ENCODE measurements at regions not wholly inside any gene's neighbourhood (a gene's known extent, or its start where the extent isn't known, plus 50 kb on each side); places are given as distances from the start of the nearest gene placed in this dataset.

DNA sequence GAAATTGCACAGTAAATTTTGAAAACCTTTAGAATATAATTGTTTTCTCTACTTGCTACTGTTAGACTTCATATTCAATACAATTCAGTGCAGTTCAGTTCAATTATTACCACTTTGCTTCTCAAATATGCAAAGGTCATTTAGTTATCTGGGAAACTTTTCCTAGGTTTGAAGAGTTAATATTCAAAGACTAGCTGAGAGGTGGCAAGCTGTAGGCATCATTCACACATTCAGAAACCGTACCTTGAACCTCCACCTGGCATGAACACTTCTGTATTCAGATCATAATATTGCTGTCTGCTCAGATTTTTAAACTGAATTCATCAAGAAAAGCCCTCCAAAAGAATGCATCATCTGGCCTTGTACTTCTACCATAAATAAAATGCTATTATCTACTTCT, 162.1 kb upstream of the PCSK5 start:
- no peak overlapping the region for H3K4me3 ChIP-seq (ENCODE audit: low read length)

GRCh38 chr9:75734802-75735201, 155.7 kb upstream of the PCSK5 start:
- no peak overlapping the region for H3K27ac ChIP-seq (ENCODE audit: low read length)
- H3K4me1 ChIP-seq (ENCODE audit: control insufficient read depth, low read depth, low read length), result no peaks in the 10 kb centered on the region
- H3K9me3 ChIP-seq (ENCODE audit: control insufficient read depth, low read depth, low read length), result no peaks in the 10 kb centered on the region
- no peaks in the 10 kb centered on the region for H3K36me3 ChIP-seq (ENCODE audit: control insufficient read depth, low read depth, low read length)
- H3K27me3 ChIP-seq (ENCODE audit: control insufficient read depth, insufficient read depth, low read length), result no peaks in the 10 kb centered on the region
- H3K9ac ChIP-seq (ENCODE audit: low read length), result no peak overlapping the region
- no peak overlapping the region for H3K4me3 ChIP-seq (ENCODE audit: low read length)

More for the DNA sequence above, 162.1 kb upstream of the PCSK5 start:
- Histone ChIP-seq H3K36me3 (ENCODE audit: control insufficient read depth, low read depth, low read length) (no peaks in the 10 kb centered on the region), H3K4me1 (ENCODE audit: control insufficient read depth, low read depth, low read length) (no peaks in the 10 kb centered on the region), H3K9ac (ENCODE audit: low read length) (no peak overlapping the region), H3K9me3 (ENCODE audit: control insufficient read depth, low read depth, low read length) (no peaks in the 10 kb centered on the region), H3K27me3 (ENCODE audit: control insufficient read depth, insufficient read depth, low read length) (no peaks in the 10 kb centered on the region), H3K27ac (ENCODE audit: low read length) (no peak overlapping the region)

DNA sequence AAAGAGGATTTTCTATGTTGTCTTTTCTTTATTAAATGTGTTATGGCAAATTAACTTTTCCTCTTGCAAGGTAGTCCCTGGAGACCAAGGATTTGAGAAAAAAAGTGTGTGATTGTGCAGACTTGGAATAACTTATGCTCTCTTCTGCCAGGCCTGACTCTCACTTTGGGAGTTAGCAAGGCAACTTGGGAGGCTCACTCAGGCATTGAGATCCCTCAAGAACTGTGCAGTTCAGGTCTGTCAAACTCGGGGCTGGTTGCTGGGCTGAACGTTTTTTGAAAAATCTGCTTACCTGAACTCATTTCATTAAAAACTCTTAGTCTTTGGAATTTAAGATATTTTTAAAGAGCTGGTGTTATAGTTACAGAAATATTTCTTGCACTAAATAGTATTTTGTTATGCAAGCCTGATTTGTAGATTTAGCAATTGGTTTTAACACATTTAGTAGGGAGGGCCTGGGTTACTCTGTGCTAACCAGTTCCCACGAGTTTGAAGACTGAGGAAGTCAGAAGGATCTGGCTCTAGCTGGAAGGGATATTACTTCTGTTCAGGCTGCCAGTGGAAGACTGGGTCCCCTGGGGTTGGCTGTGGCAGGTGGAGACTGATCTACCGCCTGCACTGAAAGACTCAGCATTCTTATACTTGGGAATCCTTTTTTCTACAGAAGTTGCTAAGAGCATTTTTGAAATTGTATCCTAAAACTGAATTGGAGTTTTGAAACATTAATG, 150.4 kb upstream of the PCSK5 start:
- no peaks in the 10 kb centered on the region for H3K9me3 ChIP-seq (ENCODE audit: control insufficient read depth, low read depth, low read length)
- H3K36me3 ChIP-seq (ENCODE audit: control insufficient read depth, low read depth, low read length), result no peaks in the 10 kb centered on the region
- H3K27me3 ChIP-seq (ENCODE audit: control insufficient read depth, insufficient read depth, low read length), result no peaks in the 10 kb centered on the region
- H3K9ac ChIP-seq (ENCODE audit: low read length), result no peak overlapping the region
- H3K4me1 ChIP-seq (ENCODE audit: control insufficient read depth, low read depth, low read length), result no peaks in the 10 kb centered on the region
- H3K27ac ChIP-seq (ENCODE audit: low read length), result no peak overlapping the region
- H3K4me3 ChIP-seq (ENCODE audit: low read length), result no peak overlapping the region

GRCh38 chr9:75743855-75744254, 146.6 kb upstream of the PCSK5 start:
- Histone ChIP-seq H3K4me3 (ENCODE audit: low read length) (no peak overlapping the region), H3K4me1 (ENCODE audit: control insufficient read depth, low read depth, low read length) (no peaks in the 10 kb centered on the region), H3K9ac (ENCODE audit: low read length) (no peak overlapping the region), H3K27ac (ENCODE audit: low read length) (no peak overlapping the region), H3K27me3 (ENCODE audit: control insufficient read depth, insufficient read depth, low read length) (no peaks in the 10 kb centered on the region), H3K36me3 (ENCODE audit: control insufficient read depth, low read depth, low read length) (no peaks in the 10 kb centered on the region), H3K9me3 (ENCODE audit: control insufficient read depth, low read depth, low read length) (no peaks in the 10 kb centered on the region)

DNA sequence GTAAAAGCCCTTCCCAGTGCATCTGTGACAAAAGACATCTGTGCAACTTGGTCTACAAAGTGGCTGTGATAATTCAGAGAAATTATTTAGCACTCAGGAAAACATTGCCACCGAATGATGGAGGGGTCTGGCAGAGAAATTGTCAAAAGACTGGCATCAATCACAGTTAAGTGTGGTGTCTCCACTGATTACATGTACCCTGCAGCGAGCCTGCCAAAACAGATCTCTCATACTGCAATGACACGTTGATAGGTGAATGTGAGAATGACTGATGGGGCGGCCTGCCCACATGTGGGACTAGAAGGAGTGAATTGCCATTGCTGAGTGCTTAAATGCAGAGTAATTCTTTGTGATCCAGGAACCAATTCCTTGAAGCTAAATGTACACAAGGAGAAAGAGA, 136.4 kb upstream of the PCSK5 start:
- peaks cover 7% of the 10 kb centered on the region for H3K9me3 ChIP-seq (ENCODE audit: control insufficient read depth, low read depth, low read length)
- no peaks in the 10 kb centered on the region for H3K27me3 ChIP-seq (ENCODE audit: control insufficient read depth, insufficient read depth, low read length)
- no peak overlapping the region for H3K27ac ChIP-seq (ENCODE audit: low read length)
- H3K36me3 ChIP-seq (ENCODE audit: control insufficient read depth, low read depth, low read length), result no peaks in the 10 kb centered on the region
- H3K4me1 ChIP-seq (ENCODE audit: control insufficient read depth, low read depth, low read length), result no peaks in the 10 kb centered on the region
- no peak overlapping the region for H3K9ac ChIP-seq (ENCODE audit: low read length)
- no peak overlapping the region for H3K4me3 ChIP-seq (ENCODE audit: low read length)

DNA sequence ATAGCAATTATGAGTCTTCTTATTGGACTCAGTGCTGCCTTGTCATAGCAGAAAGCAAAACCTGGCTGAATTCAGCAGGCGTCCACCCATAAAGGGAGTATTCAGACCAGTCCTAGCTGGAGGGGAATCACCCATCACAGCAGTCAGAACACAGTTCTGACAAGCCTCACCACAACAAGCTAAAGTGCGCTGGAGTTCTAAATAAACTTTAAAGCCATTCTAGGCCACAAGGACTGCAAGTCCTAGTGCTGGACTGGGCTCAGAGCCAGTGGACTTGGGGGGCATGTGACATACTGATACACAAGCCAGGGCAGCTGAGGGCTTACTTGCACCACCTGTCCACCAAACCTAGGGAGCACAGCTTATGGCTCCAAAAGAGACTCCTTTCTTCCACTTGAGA, 115.3 kb upstream of the PCSK5 start:
- Histone ChIP-seq H3K4me1 (ENCODE audit: control insufficient read depth, low read depth, low read length) (no peaks in the 10 kb centered on the region), H3K27me3 (ENCODE audit: control insufficient read depth, insufficient read depth, low read length) (no peaks in the 10 kb centered on the region), H3K9me3 (ENCODE audit: control insufficient read depth, low read depth, low read length) (no peaks in the 10 kb centered on the region), H3K9ac (ENCODE audit: low read length) (no peak overlapping the region), H3K4me3 (ENCODE audit: low read length) (no peak overlapping the region), H3K27ac (ENCODE audit: low read length) (no peak overlapping the region), H3K36me3 (ENCODE audit: control insufficient read depth, low read depth, low read length) (no peaks in the 10 kb centered on the region)

- Histone ChIP-seq H3K27ac (ENCODE audit: low read length) (no peak overlapping the region), H3K4me1 (ENCODE audit: control insufficient read depth, low read depth, low read length) (no peaks in the 10 kb centered on the region), H3K36me3 (ENCODE audit: control insufficient read depth, low read depth, low read length) (no peaks in the 10 kb centered on the region), H3K9ac (ENCODE audit: low read length) (no peak overlapping the region), H3K4me3 (ENCODE audit: low read length) (no peak overlapping the region), H3K9me3 (ENCODE audit: control insufficient read depth, low read depth, low read length) (no peaks in the 10 kb centered on the region), H3K27me3 (ENCODE audit: control insufficient read depth, insufficient read depth, low read length) (no peaks in the 10 kb centered on the region)
Measured at GRCh38 chr9:75775966-75776691, 114.3 kb upstream of the PCSK5 start.

GRCh38 chr9:75780185-75780584, 110.3 kb upstream of the PCSK5 start:
- Histone ChIP-seq H3K4me1 (ENCODE audit: control insufficient read depth, low read depth, low read length) (no peaks in the 10 kb centered on the region), H3K4me3 (ENCODE audit: low read length) (no peak overlapping the region), H3K27ac (ENCODE audit: low read length) (no peak overlapping the region), H3K27me3 (ENCODE audit: control insufficient read depth, insufficient read depth, low read length) (no peaks in the 10 kb centered on the region), H3K9me3 (ENCODE audit: control insufficient read depth, low read depth, low read length) (no peaks in the 10 kb centered on the region), H3K9ac (ENCODE audit: low read length) (no peak overlapping the region), H3K36me3 (ENCODE audit: control insufficient read depth, low read depth, low read length) (no peaks in the 10 kb centered on the region)

- Histone ChIP-seq H3K27ac (ENCODE audit: low read length) (no peak overlapping the region), H3K9me3 (ENCODE audit: control insufficient read depth, low read depth, low read length) (no peaks in the 10 kb centered on the region), H3K36me3 (ENCODE audit: control insufficient read depth, low read depth, low read length) (no peaks in the 10 kb centered on the region), H3K27me3 (ENCODE audit: control insufficient read depth, insufficient read depth, low read length) (no peaks in the 10 kb centered on the region), H3K4me1 (ENCODE audit: control insufficient read depth, low read depth, low read length) (no peaks in the 10 kb centered on the region), H3K4me3 (ENCODE audit: low read length) (no peak overlapping the region), H3K9ac (ENCODE audit: low read length) (no peak overlapping the region)
Measured at GRCh38 chr9:75788006-75788634, 102.4 kb upstream of the PCSK5 start.

GRCh38 chr9:75797085-75797580, 93.3 kb upstream of the PCSK5 start:
- H3K27ac ChIP-seq (ENCODE audit: low read length), result no peak overlapping the region
- no peaks in the 10 kb centered on the region for H3K4me1 ChIP-seq (ENCODE audit: control insufficient read depth, low read depth, low read length)
- H3K9me3 ChIP-seq (ENCODE audit: control insufficient read depth, low read depth, low read length), result no peaks in the 10 kb centered on the region
- no peak overlapping the region for H3K9ac ChIP-seq (ENCODE audit: low read length)
- H3K4me3 ChIP-seq (ENCODE audit: low read length), result no peak overlapping the region
- H3K36me3 ChIP-seq (ENCODE audit: control insufficient read depth, low read depth, low read length), result no peaks in the 10 kb centered on the region
- no peaks in the 10 kb centered on the region for H3K27me3 ChIP-seq (ENCODE audit: control insufficient read depth, insufficient read depth, low read length)

DNA sequence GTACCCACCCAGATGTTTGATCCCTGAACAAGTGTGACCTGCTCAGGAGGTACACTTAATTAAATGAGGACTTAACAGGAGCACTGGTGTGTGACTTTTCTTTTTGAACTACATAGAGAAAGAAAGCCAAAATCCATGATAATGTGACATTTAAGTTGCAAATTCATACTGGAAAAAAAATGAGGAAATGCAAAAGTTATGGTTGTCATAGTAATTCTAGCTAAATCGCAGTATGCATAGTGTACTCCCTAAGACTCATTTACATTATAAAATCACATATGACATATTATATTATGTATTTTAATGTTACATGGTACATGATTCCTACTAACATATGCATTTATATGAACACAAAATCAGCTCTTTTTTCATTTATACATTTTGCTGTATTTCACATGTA, 92.0 kb upstream of the PCSK5 start:
- Histone ChIP-seq H3K27ac (ENCODE audit: low read length) (no peak overlapping the region), H3K9ac (ENCODE audit: low read length) (no peak overlapping the region), H3K36me3 (ENCODE audit: control insufficient read depth, low read depth, low read length) (no peaks in the 10 kb centered on the region)

More for the DNA sequence above, 92.0 kb upstream of the PCSK5 start:
- no peaks in the 10 kb centered on the region for H3K4me1 ChIP-seq (ENCODE audit: control insufficient read depth, low read depth, low read length)
- no peak overlapping the region for H3K4me3 ChIP-seq (ENCODE audit: low read length)
- no peaks in the 10 kb centered on the region for H3K9me3 ChIP-seq (ENCODE audit: control insufficient read depth, low read depth, low read length)
- H3K27me3 ChIP-seq (ENCODE audit: control insufficient read depth, insufficient read depth, low read length), result no peaks in the 10 kb centered on the region

Data from iPS-18a (cell line).